HUES6 (cell line): ENCODE measurements at regions not wholly inside any gene's neighbourhood (a gene's known extent, or its start where the extent isn't known, plus 50 kb on each side); places are given as distances from the start of the nearest gene placed in this dataset.

Experiments used
- H3K27ac ChIP-seq: 2 replicates; pipeline ENCODE4 v1.7.0; 2013; ENCODE audit warnings: low read depth, mild to moderate bottlenecking, low read length, inconsistent platforms
- H3K27me3 ChIP-seq: 2 replicates; pipeline ENCODE4 v1.6.1; 2013; ENCODE audit warnings: low read length; ENCODE audit not compliant: control insufficient read depth, insufficient read depth
- H3K36me3 ChIP-seq: 2 replicates; pipeline ENCODE4 v1.6.1; 2013; ENCODE audit warnings: low read length; ENCODE audit not compliant: control insufficient read depth, insufficient read depth
- H3K4me1 ChIP-seq: 2 replicates; pipeline ENCODE4 v1.6.1; 2013; ENCODE audit warnings: low read length; ENCODE audit not compliant: control insufficient read depth, insufficient read depth
- H3K4me3 ChIP-seq: 2 replicates; pipeline ENCODE4 v1.5.1; 2013; ENCODE audit warnings: low read depth, low read length
- H3K9ac ChIP-seq: one replicate; pipeline ENCODE4 v1.6.1; 2013; ENCODE audit warnings: mild to moderate bottlenecking, low read length
- H3K9me3 ChIP-seq: 2 replicates; pipeline ENCODE4 v1.6.1; 2013; ENCODE audit warnings: low read depth, low read length; ENCODE audit not compliant: control insufficient read depth, insufficient read depth

DNA sequence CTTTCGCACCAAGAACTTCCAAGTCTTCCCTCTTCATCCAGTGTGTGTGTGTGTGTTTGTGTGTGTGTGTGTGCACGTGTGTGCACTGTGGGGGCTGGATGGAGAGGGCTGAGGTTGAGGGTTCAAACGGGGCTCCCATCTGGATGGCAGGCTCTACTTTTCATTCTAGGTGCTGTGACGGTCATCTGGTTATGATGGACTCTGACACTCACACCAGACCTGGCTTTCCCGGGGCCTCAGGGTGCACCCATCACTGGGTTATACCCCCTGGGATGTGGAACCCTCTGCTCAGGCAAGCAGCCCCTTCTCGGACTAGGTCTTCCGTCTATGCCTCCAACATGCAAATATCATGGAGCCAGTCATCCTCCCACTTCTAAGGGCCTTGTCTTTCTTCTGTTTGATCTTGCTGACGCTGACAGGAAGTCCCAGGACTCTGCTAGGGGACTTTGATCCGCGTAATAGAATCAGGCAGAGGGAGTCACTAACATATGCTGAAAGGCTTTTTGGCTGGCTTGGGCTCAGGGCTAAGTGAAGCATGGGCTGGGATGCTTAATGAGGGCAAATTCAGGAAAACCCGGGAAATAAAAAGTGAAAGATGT lies 313.6 kb downstream of the CDC5L start:
- H3K4me1 ChIP-seq, result peaks cover 20% of the 10 kb centered on the region; the same call in 1 of the 2 replicates
- no peak overlapping the region for H3K9ac ChIP-seq
- no peak overlapping the region for H3K4me3 ChIP-seq
- H3K36me3 ChIP-seq, result no peaks in the 10 kb centered on the region
- H3K27me3 ChIP-seq, result no peaks in the 10 kb centered on the region
- no peaks in the 10 kb centered on the region for H3K9me3 ChIP-seq
- no peak overlapping the region for H3K27ac ChIP-seq

DNA sequence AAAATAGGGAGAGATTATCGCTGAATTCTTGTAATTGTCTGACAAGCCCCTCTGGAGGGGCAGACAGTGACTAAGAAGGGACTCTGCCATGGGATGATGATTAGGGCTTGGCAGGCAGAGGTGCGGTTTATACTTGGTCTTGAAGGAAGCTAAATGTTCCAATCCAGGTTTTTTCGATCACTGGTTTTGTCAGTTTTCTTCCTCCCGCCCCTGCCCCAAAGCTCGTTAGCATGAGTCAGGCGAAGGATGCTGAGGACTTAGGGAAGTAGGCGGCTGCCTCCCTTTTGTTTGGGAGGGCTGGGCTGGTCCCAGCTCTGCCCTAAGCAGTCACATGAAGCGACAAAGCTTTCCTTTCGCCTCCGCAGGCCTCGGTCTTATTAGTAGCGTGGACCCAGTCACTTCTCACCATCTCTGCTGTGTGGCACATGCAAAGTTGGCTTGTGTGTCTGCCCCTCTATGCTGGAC lies 314.2 kb downstream of the CDC5L start:
- H3K9ac ChIP-seq, result no peak overlapping the region
- H3K9me3 ChIP-seq, result no peaks in the 10 kb centered on the region
- no peaks in the 10 kb centered on the region for H3K36me3 ChIP-seq
- H3K27ac ChIP-seq, result no peak overlapping the region
- no peak overlapping the region for H3K4me3 ChIP-seq
- no peaks in the 10 kb centered on the region for H3K27me3 ChIP-seq
- H3K4me1 ChIP-seq, result peaks cover 20% of the 10 kb centered on the region; the same call in 1 of the 2 replicates

DNA sequence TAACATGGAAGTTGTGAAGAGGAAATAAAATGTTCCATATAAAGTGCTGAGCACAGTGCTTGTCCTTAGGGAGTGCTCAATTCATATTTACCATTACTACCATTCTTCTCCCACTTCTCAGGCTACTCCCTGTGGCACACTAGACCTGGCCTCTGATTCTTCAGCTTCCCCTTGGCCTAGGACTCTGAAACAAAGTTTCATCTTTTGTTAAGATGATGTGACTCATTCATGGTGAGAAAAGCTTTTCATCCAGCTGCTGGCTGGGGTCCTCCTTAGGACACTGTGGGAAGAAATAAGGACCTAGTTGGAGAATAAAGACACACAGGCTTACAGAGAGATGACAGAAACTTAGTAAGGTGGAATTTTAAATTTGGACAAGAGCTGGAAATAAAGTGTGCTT lies 314.8 kb downstream of the CDC5L start:
- Histone ChIP-seq H3K4me3 (no peak overlapping the region), H3K36me3 (no peaks in the 10 kb centered on the region), H3K9me3 (no peaks in the 10 kb centered on the region), H3K4me1 (peaks cover 18% of the 10 kb centered on the region; the same call in 1 of the 2 replicates), H3K27me3 (no peaks in the 10 kb centered on the region), H3K27ac (no peak overlapping the region), H3K9ac (no peak overlapping the region)

DNA sequence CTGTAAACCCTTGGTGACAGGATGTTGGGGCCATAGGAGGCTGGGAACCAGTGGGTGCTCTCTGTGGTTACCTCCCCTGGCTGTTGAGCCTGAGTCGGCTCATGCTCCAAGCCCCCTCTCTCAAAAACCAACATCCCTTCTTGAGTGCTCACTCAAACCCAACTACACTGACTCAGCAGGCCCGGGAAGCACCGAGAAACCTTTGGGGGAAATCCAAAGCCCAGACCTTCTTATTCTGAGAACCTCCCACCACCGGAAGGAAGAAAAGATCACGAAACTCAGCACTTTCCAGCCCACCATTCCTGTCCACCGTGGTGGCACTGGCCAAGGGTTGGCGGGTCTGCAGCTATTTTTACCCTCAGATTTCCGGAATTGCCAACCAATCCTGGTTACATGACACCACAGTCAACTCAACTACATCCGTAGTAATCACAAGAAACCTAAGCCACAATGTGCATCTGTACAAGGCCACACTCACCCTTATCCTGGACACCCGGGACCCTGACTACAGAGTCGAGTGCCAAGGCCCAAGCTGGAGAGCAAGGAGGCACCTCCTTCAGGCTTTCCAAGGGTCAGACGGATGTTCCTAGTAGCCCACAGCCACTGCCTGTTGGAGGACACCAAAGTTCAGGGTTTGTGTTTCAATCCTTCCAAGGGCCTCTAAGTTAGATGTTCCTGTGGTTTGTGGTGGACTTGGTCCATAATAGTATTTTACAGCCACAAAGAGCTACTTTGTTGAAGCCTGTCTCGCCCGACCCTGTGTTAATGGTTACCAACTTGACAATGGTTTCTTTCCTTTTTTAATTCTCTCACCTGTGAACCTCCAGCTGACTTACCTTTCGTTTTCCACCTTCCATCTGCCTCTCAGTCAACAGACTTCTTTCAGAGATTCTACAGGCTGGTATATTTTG lies 317.0 kb downstream of the CDC5L start:
- Histone ChIP-seq H3K9ac (no peak overlapping the region), H3K27ac (no peak overlapping the region), H3K36me3 (no peaks in the 10 kb centered on the region), H3K27me3 (no peaks in the 10 kb centered on the region), H3K4me3 (no peak overlapping the region), H3K4me1 (peaks cover 13% of the 10 kb centered on the region; the same call in 1 of the 2 replicates), H3K9me3 (peaks cover 3% of the 10 kb centered on the region; the same call in 1 of the 2 replicates)

DNA sequence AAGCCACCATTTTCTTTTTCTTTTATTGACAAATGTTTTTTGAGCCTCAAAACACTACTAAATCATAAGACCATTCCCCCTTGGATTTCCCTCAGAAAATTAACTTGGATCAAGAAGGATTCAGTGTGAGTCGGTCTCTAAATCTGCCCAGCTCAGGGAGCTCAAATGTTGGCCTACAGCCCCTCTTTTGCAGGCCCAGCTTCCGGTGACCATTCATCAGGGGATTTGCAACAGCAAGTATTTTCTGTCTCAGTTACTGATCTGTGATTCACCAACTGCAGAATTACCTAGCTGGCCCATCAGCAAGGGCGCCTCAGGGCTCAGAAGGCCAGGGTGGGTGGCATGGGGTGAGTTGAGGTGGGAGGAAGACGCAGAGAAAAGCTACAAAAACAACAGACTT lies 318.1 kb downstream of the CDC5L start:
- no peaks in the 10 kb centered on the region for H3K27me3 ChIP-seq
- H3K27ac ChIP-seq, result no peak overlapping the region
- no peaks in the 10 kb centered on the region for H3K36me3 ChIP-seq
- no peak overlapping the region for H3K4me3 ChIP-seq
- H3K9me3 ChIP-seq, result peaks cover 3% of the 10 kb centered on the region; the same call in 1 of the 2 replicates
- H3K4me1 ChIP-seq, result peaks cover 13% of the 10 kb centered on the region; the same call in 1 of the 2 replicates
- H3K9ac ChIP-seq, result no peak overlapping the region

DNA sequence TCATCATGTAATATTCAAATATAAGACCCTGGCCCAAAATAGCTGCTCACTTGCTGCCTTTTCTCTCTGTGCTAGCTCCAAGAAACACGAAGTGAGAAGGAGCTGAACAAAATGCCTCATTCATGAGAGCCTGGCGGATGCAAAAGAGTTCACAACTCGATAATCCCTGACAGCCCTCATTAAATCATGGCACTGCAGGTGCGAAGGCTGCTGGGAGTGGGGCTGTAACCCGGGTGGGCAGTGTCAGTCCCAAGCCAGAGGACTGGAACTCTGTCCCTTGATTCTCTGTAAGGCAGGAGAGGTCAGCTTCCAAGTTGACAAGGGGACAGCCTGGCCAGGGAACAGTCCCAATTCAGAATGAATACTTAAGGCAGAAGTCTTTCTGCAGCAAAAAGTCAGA lies 318.5 kb downstream of the CDC5L start:
- no peak overlapping the region for H3K4me3 ChIP-seq
- no peaks in the 10 kb centered on the region for H3K27me3 ChIP-seq
- no peak overlapping the region for H3K27ac ChIP-seq
- peaks cover 13% of the 10 kb centered on the region; the same call in 1 of the 2 replicates for H3K4me1 ChIP-seq
- peaks cover 3% of the 10 kb centered on the region; the same call in 1 of the 2 replicates for H3K9me3 ChIP-seq
- no peak overlapping the region for H3K9ac ChIP-seq
- no peaks in the 10 kb centered on the region for H3K36me3 ChIP-seq

DNA sequence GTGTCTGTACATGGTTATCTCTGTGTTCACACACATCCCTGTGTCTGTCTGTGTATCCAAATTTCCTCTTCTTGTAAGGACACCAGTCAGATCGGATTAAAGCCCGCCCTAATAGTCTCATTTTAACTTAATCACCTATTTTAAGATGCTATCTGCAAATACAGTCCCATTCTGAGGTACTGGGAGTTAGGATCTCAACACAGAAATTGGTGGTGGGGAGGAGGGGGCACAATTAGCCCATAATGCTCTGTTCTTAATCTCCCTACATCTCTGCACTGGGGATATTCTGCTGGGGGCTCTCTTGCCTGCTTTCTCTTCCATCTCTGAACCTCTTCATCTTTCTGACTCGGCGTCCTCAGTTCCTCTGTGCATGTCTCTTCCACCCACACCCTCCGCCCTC lies 320.7 kb downstream of the CDC5L start:
- Histone ChIP-seq H3K4me1 (no peaks in the 10 kb centered on the region; the same call in 1 of the 2 replicates), H3K27me3 (no peaks in the 10 kb centered on the region), H3K36me3 (no peaks in the 10 kb centered on the region), H3K9me3 (peaks cover 3% of the 10 kb centered on the region; the same call in 1 of the 2 replicates), H3K4me3 (no peak overlapping the region), H3K27ac (no peak overlapping the region), H3K9ac (no peak overlapping the region)

DNA sequence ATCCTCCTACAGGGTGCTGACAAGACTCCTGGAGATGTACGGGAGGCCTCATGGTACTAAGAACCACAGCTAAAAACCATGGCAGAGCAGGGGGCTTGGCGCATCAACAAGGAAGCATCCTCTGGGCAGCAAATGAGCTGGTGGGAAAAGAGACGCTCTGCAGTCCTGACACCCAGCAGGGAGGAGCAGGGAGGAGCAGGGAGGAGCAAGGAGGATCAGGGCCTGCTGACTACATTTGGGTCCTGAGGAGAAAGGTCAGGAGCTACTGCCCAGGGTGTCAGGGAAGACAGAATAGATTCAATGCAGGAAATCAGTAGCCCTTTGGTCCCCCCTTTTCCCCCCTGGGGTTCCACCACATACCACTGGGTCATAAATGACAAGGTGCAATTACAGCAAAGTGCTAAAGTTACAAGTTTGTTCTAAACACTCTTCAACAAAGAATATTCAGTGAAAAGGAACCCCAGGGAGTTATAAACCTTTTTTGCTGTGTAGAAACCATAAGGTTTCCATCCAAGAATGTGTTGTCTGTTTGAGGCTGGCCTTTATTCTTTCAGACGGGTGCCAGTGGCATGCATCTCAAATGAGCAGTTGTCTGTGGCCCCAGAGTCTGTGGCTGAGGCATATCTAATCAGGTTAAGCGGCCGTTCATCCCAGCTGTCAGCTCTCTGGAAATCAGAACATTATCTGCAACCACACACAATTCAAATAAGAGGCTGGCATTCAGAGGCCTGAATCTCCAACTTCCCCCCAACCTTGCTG lies 325.0 kb downstream of the CDC5L start:
- Histone ChIP-seq H3K4me1 (no peaks in the 10 kb centered on the region; the same call in 1 of the 2 replicates), H3K36me3 (no peaks in the 10 kb centered on the region), H3K4me3 (no peak overlapping the region), H3K27ac (no peak overlapping the region), H3K9ac (no peak overlapping the region), H3K9me3 (peaks cover 3% of the 10 kb centered on the region; the same call in 1 of the 2 replicates), H3K27me3 (no peaks in the 10 kb centered on the region)

DNA sequence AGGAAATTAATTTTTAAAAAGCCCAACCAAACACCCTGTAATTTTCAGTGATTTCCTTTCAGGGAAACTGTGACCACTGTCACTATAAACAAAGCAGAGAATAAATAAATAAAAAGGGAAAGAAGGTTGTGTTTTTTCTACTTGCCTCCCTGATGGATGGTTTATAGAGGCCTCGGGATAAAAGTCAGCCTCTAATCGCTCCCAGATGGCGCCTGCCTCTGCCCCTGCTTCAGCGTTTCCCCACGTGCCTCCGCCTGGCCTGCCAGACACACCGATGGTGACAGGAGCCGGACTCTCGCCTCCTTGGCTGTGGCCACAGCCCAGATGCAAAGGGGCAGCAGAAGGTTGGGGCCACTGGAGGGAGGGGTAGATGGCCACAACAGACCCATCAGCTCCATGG lies 327.7 kb downstream of the CDC5L start:
- Histone ChIP-seq H3K9me3 (no peaks in the 10 kb centered on the region), H3K27me3 (no peaks in the 10 kb centered on the region), H3K36me3 (no peaks in the 10 kb centered on the region), H3K27ac (no peak overlapping the region), H3K9ac (no peak overlapping the region), H3K4me3 (no peak overlapping the region), H3K4me1 (no peaks in the 10 kb centered on the region; the same call in 1 of the 2 replicates)

DNA sequence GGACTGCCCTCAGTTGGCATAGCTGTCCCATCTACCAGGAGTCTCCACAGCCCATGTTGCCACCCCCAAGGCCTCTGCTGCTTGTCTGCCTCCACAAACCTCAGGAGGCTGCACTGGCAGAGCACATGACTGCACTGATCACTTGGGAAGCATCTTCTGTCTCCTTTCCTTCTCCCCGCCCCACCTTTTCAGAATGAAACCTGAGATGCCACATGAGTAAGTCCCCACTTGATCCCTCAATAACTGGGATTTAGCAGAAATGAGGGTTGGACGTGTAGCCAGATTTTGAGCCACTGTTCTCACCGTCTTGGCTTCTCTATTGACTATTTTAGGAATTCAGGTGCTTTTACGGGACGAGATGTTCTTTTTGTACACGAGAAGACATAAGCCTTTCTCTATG lies 328.4 kb downstream of the CDC5L start:
- no peak overlapping the region for H3K9ac ChIP-seq
- no peak overlapping the region for H3K4me3 ChIP-seq
- no peak overlapping the region for H3K27ac ChIP-seq
- no peaks in the 10 kb centered on the region for H3K9me3 ChIP-seq
- no peaks in the 10 kb centered on the region for H3K36me3 ChIP-seq
- H3K4me1 ChIP-seq, result no peaks in the 10 kb centered on the region; the same call in 1 of the 2 replicates
- no peaks in the 10 kb centered on the region for H3K27me3 ChIP-seq
